Retinal pigment epithelial cell (primary cell): ENCODE measurements at regions not wholly inside any gene's neighbourhood (a gene's known extent, or its start where the extent isn't known, plus 50 kb on each side); places are given as distances from the start of the nearest gene placed in this dataset.
"Not testable (repeated sequence)": the region's sequence is repeated elsewhere in the genome, so short reads cannot be mapped to it uniquely, and the experiment has no call there.

Source experiments
- DNase-seq: peaks from one replicate; pipeline ENCODE4 v3.0.0-alpha.2; 2010; ENCODE audit warnings: low read depth
- H3K4me3 ChIP-seq: 2 replicates; pipeline ENCODE4 v1.5.1; 2011; ENCODE audit warnings: mild to moderate bottlenecking, low read length, control low read depth, moderate library complexity
- CTCF ChIP-seq: conservative IDR thresholded peaks from 2 replicates; pipeline ENCODE4 v1.5.1; 2011; ENCODE audit warnings: low read depth, low read length, control low read depth, inconsistent platforms

- H3K4me3 ChIP-seq, result no peak overlapping the region
- TF ChIP-seq CTCF, result no peak
- no peak for DNase-seq
These were observed 603.9 kb upstream of the SLC35B3 start for GRCh38 chr6:9039258-9039657.

- no peak for TF ChIP-seq CTCF
- no peak overlapping the region for H3K4me3 ChIP-seq
- no peak for DNase-seq
These were observed 592.7 kb upstream of the SLC35B3 start for GRCh38 chr6:9028086-9028485.

- no peak for TF ChIP-seq CTCF
- DNase-seq, result no peak
- no peak overlapping the region for H3K4me3 ChIP-seq
These were observed 590.5 kb upstream of the SLC35B3 start for GRCh38 chr6:9025796-9026394.

- TF ChIP-seq CTCF, result no peak
- H3K4me3 ChIP-seq, result no peak overlapping the region
- DNase-seq, result no peak
These were observed 589.9 kb upstream of the SLC35B3 start for GRCh38 chr6:9025228-9025627.

GRCh38 chr6:9024246-9024645, 588.9 kb upstream of the SLC35B3 start:
- not testable (repeated sequence) for DNase-seq, H3K4me3 ChIP-seq

GRCh38 chr6:9020001-9020400, 584.7 kb upstream of the SLC35B3 start:
- H3K4me3 ChIP-seq, result no peak overlapping the region
- TF ChIP-seq CTCF, result no peak
- DNase-seq, result no peak

GRCh38 chr6:9009931-9010330, 574.6 kb upstream of the SLC35B3 start:
- no peak for DNase-seq
- H3K4me3 ChIP-seq, result no peak overlapping the region
- no peak for TF ChIP-seq CTCF

- no peak overlapping the region for H3K4me3 ChIP-seq
- TF ChIP-seq CTCF, result no peak
- no peak for DNase-seq
These were observed 571.7 kb upstream of the SLC35B3 start for GRCh38 chr6:9007027-9007426.
